SK-N-SH (cell line): ENCODE measurements at regions not wholly inside any gene's neighbourhood (a gene's known extent, or its start where the extent isn't known, plus 50 kb on each side); places are given as distances from the start of the nearest gene placed in this dataset.

Source experiments
- CTCF ChIP-seq: fragments of 200-600 bp; sonication (generic); IDR thresholded peaks from 2 replicates; pipeline ENCODE4 v1.6.1; 2017; ENCODE audit warnings: antibody characterized with exemption, mild to moderate bottlenecking, moderate library complexity
- ELF1 ChIP-seq: IDR thresholded peaks from 2 replicates; pipeline ENCODE4 v1.4.0; 2012
- EP300 ChIP-seq, 2 experiments: IDR thresholded peaks; 2 replicates each; pipeline versions ENCODE4 v1.4.0 to v1.6.1; 2012; ENCODE audit warnings: borderline replicate concordance in 1 of 2, low read depth in 1 of 2, low read length in 1 of 2
- EZH2phosphoT487 ChIP-seq: fragments of 200-600 bp; sonication (generic); IDR thresholded peaks from 2 replicates; pipeline ENCODE4 v1.6.1; 2017; ENCODE audit warnings: low read depth, mixed run types, mild to moderate bottlenecking, antibody characterized with exemption, moderate library complexity, borderline replicate concordance
- MXI1 ChIP-seq: IDR thresholded peaks from 2 replicates; pipeline ENCODE4 v1.6.1; 2012; ENCODE audit warnings: mild to moderate bottlenecking, low read depth, low read length, improper control_type of control experiment
- NRF1 ChIP-seq: IDR thresholded peaks from 2 replicates; pipeline ENCODE4 v1.6.1; 2012; ENCODE audit warnings: low read depth, mild to moderate bottlenecking, low read length
- POLR2AphosphoS5 ChIP-seq: IDR thresholded peaks from 2 replicates; pipeline ENCODE4 v1.6.1; 2012; ENCODE audit warnings: low read depth, low read length
- REST ChIP-seq: IDR thresholded peaks from 2 replicates; pipeline ENCODE4 v1.6.1; 2012; ENCODE audit warnings: mild to moderate bottlenecking, low read depth, low read length, moderate library complexity
- RFX5 ChIP-seq: IDR thresholded peaks from 2 replicates; pipeline ENCODE4 v1.6.1; 2012; ENCODE audit warnings: mild to moderate bottlenecking, improper control_type of control experiment, low read length
- TAF1 ChIP-seq: IDR thresholded peaks from 2 replicates; pipeline ENCODE4 v1.6.1; 2012; ENCODE audit warnings: low read depth, mild to moderate bottlenecking, low read length, moderate library complexity, borderline replicate concordance
- YY1 ChIP-seq: IDR thresholded peaks from 2 replicates; pipeline ENCODE4 v1.4.0; 2012; ENCODE audit warnings: low read depth, mild to moderate bottlenecking

GRCh38 chr6:96345501-96345900 lies 176.1 kb upstream of the UFL1 start:
- TF ChIP-seq CTCF, result no peak
- no peak for TF ChIP-seq NRF1
- TF ChIP-seq EP300 (IDR thresholded peaks at IDR 0.05; ENCODE audit: borderline replicate concordance in 1 of 2, low read depth in 1 of 2, low read length in 1 of 2), result no peak
- no peak for TF ChIP-seq ELF1
- no peak for TF ChIP-seq POLR2AphosphoS5
- no peak for TF ChIP-seq RFX5
- no peak for TF ChIP-seq TAF1
- no peak for TF ChIP-seq MXI1
- no peak for TF ChIP-seq YY1
- no peak for TF ChIP-seq REST
- no peak for TF ChIP-seq EZH2phosphoT487
